T follicular helper cell (primary cell): ENCODE measurements at regions not wholly inside any gene's neighbourhood (a gene's known extent, or its start where the extent isn't known, plus 50 kb on each side); places are given as distances from the start of the nearest gene placed in this dataset.

Experiments
- DNase-seq: peaks from one replicate; pipeline ENCODE4 v3.0.0-alpha.2; 2020; ENCODE audit warnings: low read depth

DNA sequence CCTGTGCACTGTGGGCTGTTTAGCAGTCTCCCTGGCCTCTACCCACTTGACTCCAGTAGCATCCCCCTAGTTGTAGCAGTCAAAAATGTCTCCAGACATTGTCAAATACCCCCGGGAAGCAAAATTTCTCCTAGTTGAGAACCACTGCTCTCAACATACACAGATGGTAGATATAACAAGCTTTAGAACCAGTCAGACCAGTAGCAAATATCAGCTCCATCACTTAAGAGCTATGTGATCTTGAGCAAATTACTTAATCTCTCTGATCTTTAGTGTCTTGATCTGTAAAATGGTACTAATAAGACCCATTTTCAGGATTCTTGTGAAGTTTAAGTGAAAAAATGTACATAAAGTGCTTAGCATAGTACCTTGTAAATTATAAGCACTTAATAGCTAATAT, 96.2 kb downstream of the DUSP6 start:
- DNase-seq: no peak

DNA sequence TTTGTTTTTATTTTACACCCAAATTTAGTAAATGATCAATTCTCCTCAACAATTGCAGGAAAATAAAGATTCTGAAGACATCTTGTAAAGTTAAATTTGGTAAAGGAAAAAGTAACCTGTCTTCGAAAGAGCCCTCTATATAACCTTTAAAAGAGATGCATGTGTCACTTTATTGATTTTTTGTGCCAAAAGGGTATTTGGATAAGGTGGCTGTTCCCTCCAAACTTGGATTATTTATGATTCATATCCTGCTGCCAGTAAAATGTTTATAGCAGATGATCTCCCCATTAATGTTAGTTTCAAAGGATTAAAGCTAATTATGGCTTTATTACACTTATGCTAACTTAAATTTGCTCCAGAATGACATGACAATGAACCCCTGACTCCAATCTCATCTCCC, 98.8 kb downstream of the DUSP6 start:
- no peak for DNase-seq

DNA sequence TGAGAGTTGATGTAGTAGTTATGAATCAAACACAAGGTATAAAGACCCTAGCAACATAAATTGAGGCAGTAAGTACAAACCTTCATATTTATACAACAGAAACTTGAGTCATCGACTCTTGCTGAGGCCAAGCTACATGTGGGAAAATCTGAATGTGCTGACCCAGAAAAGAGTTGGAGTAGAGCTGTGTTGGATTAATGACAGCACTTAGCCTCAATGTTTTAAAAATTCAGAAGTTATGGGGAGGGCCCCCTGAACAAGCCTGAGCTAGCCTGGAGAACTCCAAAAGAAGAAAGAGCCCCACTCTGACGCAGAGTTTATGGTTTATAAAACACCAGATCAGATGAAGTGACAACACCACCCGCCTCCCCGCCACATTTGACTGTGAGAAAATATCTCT, 100.0 kb downstream of the DUSP6 start:
- no peak for DNase-seq

- no peak for DNase-seq
Measured at GRCh38 chr12:89251342-89252271, 100.7 kb downstream of the DUSP6 start.

GRCh38 chr12:89250636-89251035, 101.7 kb downstream of the DUSP6 start:
- no peak for DNase-seq

GRCh38 chr12:89250213-89250612, 102.1 kb downstream of the DUSP6 start:
- no peak for DNase-seq

- DNase-seq: no peak
Measured at GRCh38 chr12:89247967-89248366, 104.3 kb downstream of the DUSP6 start.

- DNase-seq: no peak
Measured at GRCh38 chr12:89247541-89247942, 104.8 kb downstream of the DUSP6 start.

DNA sequence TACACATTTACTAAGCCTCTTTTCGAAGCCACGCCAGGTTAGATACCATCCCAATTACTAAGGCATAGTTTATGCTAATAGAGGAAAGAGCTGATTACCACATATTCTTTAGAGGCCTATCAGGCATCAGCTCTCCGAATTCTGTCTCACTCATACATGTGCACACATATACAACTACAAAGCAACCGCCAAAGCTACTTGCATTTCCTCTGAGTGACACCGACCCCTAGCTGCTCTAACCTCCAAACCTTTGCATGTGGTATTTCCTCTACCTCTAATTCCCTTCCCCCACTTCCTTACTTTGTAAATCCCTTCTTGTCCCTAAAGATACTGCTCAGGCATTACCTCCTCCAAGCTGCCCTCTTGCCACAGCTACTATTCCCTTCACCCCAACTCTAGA, 107.2 kb downstream of the DUSP6 start:
- peak; percentile 28 for DNase-seq

GRCh38 chr12:89244536-89244935, 107.8 kb downstream of the DUSP6 start:
- DNase-seq: no peak

GRCh38 chr12:89243771-89244170, 108.5 kb downstream of the DUSP6 start:
- DNase-seq: no peak

GRCh38 chr12:89239534-89239933, 112.8 kb downstream of the DUSP6 start:
- no peak for DNase-seq

GRCh38 chr12:89238593-89238992, 113.7 kb downstream of the DUSP6 start:
- DNase-seq: no peak

- no peak for DNase-seq
Measured at GRCh38 chr12:89237763-89238162, 114.5 kb downstream of the DUSP6 start.

DNA sequence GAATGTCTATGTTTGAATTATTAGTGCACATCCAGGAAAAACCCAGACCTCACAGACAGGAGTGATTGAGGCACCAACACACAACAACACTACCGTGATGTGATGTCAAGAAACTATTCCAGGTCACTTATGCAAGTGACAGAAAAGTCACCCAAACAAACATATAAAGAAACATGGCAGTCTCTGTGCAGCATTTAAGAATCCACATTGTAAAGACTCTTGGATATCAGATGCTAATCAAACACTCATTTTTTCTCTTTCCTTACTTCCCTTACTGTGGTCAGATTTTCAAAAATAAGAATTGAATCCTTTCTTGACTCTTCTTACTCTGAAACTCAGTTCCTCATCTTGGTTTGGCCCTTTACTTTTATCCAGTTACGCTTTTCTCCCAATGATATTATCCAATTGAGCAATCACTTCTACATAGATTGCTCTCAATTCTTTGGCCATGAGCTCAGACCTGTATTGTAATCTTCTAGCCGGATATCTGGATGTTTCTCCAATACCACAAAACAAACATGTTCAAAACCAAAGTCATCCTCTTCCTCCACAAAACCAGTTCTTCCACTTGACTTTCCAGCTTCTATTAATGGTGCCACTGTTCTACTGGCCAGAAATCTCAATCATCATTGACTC, 115.4 kb downstream of the DUSP6 start:
- DNase-seq: no peak

- DNase-seq: no peak
Measured at GRCh38 chr12:89236237-89236636, 116.1 kb downstream of the DUSP6 start.

GRCh38 chr12:89235189-89235993, 116.9 kb downstream of the DUSP6 start:
- no peak for DNase-seq

GRCh38 chr12:89234324-89235114, 117.8 kb downstream of the DUSP6 start:
- no peak for DNase-seq

DNA sequence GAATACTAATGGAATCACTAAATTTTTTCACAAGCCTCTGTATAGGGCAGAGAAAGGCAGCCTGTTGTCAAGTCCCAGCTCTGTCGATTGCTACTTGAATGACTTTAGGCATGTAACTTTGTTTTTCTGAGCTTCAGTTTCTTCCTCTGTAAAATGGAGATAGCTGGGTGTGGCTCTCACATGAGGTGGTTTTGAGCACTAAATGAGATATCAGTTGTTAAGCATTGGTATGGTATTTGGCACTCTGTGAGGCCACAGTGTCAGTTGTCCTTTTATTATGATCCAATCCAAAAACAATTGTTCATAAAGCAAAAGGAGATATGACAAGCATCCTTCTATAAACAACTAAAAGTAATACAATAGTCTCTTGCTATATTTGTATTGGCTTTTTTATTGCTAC, 120.6 kb downstream of the DUSP6 start:
- no peak for DNase-seq

DNA sequence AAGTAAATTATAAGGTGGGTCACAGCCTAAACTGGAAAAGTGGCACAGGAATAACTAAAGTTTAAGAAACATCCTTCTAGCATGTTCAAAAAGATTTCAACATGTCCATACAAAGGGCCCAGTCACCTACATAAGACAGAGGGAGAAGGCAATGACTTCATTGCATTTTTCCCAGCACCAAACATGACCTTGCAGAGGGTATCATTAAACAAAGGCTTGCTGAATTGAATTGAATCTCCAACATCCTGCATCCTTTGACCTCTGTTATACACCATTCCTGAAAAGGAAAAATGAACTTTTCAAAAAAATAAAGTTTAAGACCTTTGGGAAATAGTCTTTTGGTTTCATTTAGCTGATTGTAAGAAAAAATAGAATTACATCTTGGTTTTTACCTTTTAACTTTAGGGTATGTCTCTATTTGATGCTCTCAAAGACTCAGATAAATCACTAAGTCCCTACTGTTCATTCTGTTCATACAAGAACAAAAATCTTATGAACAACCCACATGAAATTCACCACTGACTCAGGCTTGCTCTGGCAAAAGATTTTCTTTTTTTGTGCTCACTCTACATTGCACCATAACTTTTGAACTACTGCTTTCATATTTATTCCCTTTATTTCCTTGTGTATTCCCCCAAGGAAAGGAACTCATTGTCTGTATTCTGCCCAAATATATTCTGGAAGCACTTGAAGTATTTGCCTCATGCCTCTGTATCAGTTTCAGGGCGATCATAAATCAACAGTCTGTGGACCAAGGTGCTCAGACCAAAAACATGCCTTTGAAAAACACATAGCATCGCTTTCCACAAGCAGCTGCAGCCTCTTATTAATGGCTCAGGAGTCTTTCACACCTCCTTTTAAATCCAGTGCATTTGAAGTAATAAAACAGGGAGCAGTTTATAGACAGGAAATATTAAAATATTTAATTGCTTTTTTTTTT, 121.7 kb downstream of the DUSP6 start:
- DNase-seq: no peak

DNA sequence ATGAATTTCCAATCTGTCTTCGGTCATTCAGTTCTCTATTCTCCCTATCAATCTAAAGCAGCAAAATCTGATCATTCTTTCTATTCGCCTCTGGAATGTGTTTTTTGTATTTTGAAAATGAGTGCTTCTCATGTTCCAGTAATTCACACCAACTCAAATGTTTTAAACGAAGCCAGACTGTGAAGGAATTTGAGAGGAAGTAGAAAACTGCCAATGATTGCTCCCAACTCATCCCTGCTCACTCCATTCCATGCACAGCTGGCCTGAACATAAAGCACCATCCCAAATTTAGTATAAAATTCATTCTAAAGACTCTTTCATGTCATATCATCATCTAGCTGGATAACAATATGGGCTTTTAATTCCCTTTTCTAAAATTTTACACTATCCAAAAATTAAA, 123.8 kb downstream of the DUSP6 start:
- no peak for DNase-seq
